Sigmoid colon (tissue), 6 donors: ENCODE measurements at regions not wholly inside any gene's neighbourhood (a gene's known extent, or its start where the extent isn't known, plus 50 kb on each side); places are given as distances from the start of the nearest gene placed in this dataset.

Experiments used
- DNase-seq: peaks from one replicate; pipeline ENCODE4 v3.0.0-alpha.2; 2019
- H3K27ac ChIP-seq, 4 donors: fragments of 200-600 bp; sonication (generic); one replicate each; pipeline ENCODE4 v1.5.1; 2016 to 2019; ENCODE audit warnings: mild to moderate bottlenecking in 1 of 4
- H3K27me3 ChIP-seq, 3 donors: fragments of 200-600 bp; sonication (generic); one replicate each; pipeline ENCODE4 v1.5.1; 2019; ENCODE audit warnings: mild to moderate bottlenecking in 1 of 3
- H3K36me3 ChIP-seq, 4 donors: fragments of 200-600 bp; sonication (generic); one replicate each; pipeline ENCODE4 v1.5.1; 2016 to 2019
- H3K4me1 ChIP-seq, 4 donors: fragments of 200-600 bp; sonication (generic); one replicate each; pipeline ENCODE4 v1.5.1; 2017 to 2019
- H3K4me3 ChIP-seq, 4 donors: fragments of 200-600 bp; sonication (generic); one replicate each; pipeline ENCODE4 v1.5.1; 2017 to 2019; ENCODE audit warnings: mild to moderate bottlenecking in 2 of 4, moderate library complexity in 1 of 4
- H3K9me3 ChIP-seq, 4 donors: fragments of 200-600 bp in 3 of 4; sonication (generic) in 3 of 4; one replicate each; pipeline versions ENCODE4 v1.5.1 to v1.6.1; 2013 to 2019
- CTCF ChIP-seq, 4 experiments: fragments of 450-650 bp in 3 of 4; fragments of 200-600 bp in 1 of 4; IDR thresholded peaks; one replicate each; pipeline ENCODE4 v1.5.1; 2016 to 2019; ENCODE audit warnings: antibody characterized with exemption in 4 of 4, mild to moderate bottlenecking in 3 of 4, moderate library complexity in 2 of 4
- EP300 ChIP-seq, 4 donors: sonication (generic); formaldehyde crosslinking; IDR thresholded peaks; one replicate each; pipeline ENCODE4 v1.6.1; 2017; ENCODE audit warnings: antibody characterized with exemption in 4 of 4
- POLR2A ChIP-seq, 2 donors: fragments of 450-650 bp; IDR thresholded peaks; one replicate each; pipeline ENCODE4 v1.6.1; 2016; ENCODE audit warnings: antibody characterized with exemption in 2 of 2, mild to moderate bottlenecking in 2 of 2, moderate library complexity in 2 of 2
- POLR2AphosphoS5 ChIP-seq, 4 donors: sonication (generic); formaldehyde crosslinking; IDR thresholded peaks; one replicate each; pipeline ENCODE4 v1.6.1; 2017; ENCODE audit warnings: antibody characterized with exemption in 4 of 4
- WGBS, 2 donors: extraction: QIAGEN DNeasy Blood & Tissue Kit; methylation state at CpG; one replicate each; pipeline ENCODE4 v1.1.7; 2013; 5-methylcytosine and 5-hydroxymethylcytosine counted together
- intact Hi-C: fragments of 100-400 bp; cut with DNase I; formaldehyde crosslinking; loops from one replicate; pipeline ENCODE4 v1.15.1; 2023
- donor health status: healthy with polysubstance abuse.
- donor health status: healthy.

GRCh38 chr9:89659473-89659872, 54.7 kb downstream of the GADD45G start:
- WGBS, 2 donors: 93 to 97% methylated on average over 9 of the region's 9 CpGs
- intact Hi-C loops: no loop called here
- Histone ChIP-seq H3K36me3 (no peaks in the 10 kb centered on the region), H3K4me3 (no peak overlapping the region), H3K27ac (no peak overlapping the region), H3K4me1 (peaks cover 0 to 30% (median 22%) of the 10 kb centered on the region in 4 donors), H3K9me3 (no peaks in the 10 kb centered on the region), H3K27me3 (no peaks in the 10 kb centered on the region)
- TF ChIP-seq POLR2A (IDR thresholded peaks at IDR 0.05) (no peak), CTCF (IDR thresholded peaks at IDR 0.05) (no peak), POLR2AphosphoS5 (IDR thresholded peaks at IDR 0.05) (no peak), EP300 (IDR thresholded peaks at IDR 0.05) (no peak)
- peak; percentile 36 for DNase-seq

GRCh38 chr9:89659891-89660685, 55.3 kb downstream of the GADD45G start:
- no peaks in the 10 kb centered on the region for H3K27me3 ChIP-seq
- DNase-seq: no peak
- TF ChIP-seq EP300 (IDR thresholded peaks at IDR 0.05) (no peak), CTCF (IDR thresholded peaks at IDR 0.05) (no peak), POLR2A (IDR thresholded peaks at IDR 0.05) (no peak)
- intact Hi-C loops: loop anchor here (2.0 kb wide), 1 partner anchor 55 kb away; the partner anchor contains the start of gene GADD45G
- WGBS, 2 donors: 87 to 89% methylated on average over 6 of the region's 6 CpGs
- H3K36me3 ChIP-seq: no peaks in the 10 kb centered on the region
- H3K4me1 ChIP-seq: peaks cover 0 to 30% (median 22%) of the 10 kb centered on the region in 4 donors
- peak overlapping the region in 1 of 4 donors; percentile 84 for H3K27ac ChIP-seq
- H3K9me3 ChIP-seq: no peaks in the 10 kb centered on the region
- no peak overlapping the region for H3K4me3 ChIP-seq

- Histone ChIP-seq H3K27ac (peak overlapping the region; percentile 71 to 84 (median 74)), H3K27me3 (no peaks in the 10 kb centered on the region), H3K4me1 (peaks cover 0 to 30% (median 22%) of the 10 kb centered on the region in 4 donors), H3K9me3 (no peaks in the 10 kb centered on the region), H3K36me3 (no peaks in the 10 kb centered on the region), H3K4me3 (peak overlapping the region in 3 of 4 donors; percentile 28 to 44 (median 33))
- intact Hi-C loops: loop anchor here (2.0 kb wide), 1 partner anchor 57 kb away; the partner anchor contains the start of gene GADD45G
- WGBS, 2 donors: 15 to 49% methylated on average over 13 of the region's 13 CpGs
- TF ChIP-seq EP300 (IDR thresholded peaks at IDR 0.05) (no peak), POLR2AphosphoS5 (IDR thresholded peaks at IDR 0.05) (no peak), CTCF (IDR thresholded peaks at IDR 0.05) (no peak), POLR2A (IDR thresholded peaks at IDR 0.05) (no peak)
- peak; percentile 64 for DNase-seq
Measured at GRCh38 chr9:89661391-89661949, 56.7 kb downstream of the GADD45G start.

GRCh38 chr9:89661956-89662717, 57.3 kb downstream of the GADD45G start:
- TF ChIP-seq POLR2AphosphoS5 (IDR thresholded peaks at IDR 0.05) (peak in 3 of 4 donors; percentile 14 to 30 (median 28)), CTCF (IDR thresholded peaks at IDR 0.05) (no peak)
- no peaks in the 10 kb centered on the region for H3K9me3 ChIP-seq
- DNase-seq: peak; percentile 99
- H3K27me3 ChIP-seq: no peaks in the 10 kb centered on the region
- peak overlapping the region; percentile 71 to 84 (median 74) for H3K27ac ChIP-seq
- 28 to 43% methylated on average over 21 of the region's 21 CpGs for WGBS, 2 donors
- intact Hi-C loops: loop anchor here (2.0 kb wide), 1 partner anchor 57 kb away; the partner anchor contains the start of gene GADD45G
- peaks cover 0 to 30% (median 22%) of the 10 kb centered on the region in 4 donors for H3K4me1 ChIP-seq
- H3K4me3 ChIP-seq: peak overlapping the region in 3 of 4 donors; percentile 28 to 44 (median 33)
- H3K36me3 ChIP-seq: no peaks in the 10 kb centered on the region
